Hepatocyte (in vitro differentiated cells): ENCODE measurements at regions not wholly inside any gene's neighbourhood (a gene's known extent, or its start where the extent isn't known, plus 50 kb on each side); places are given as distances from the start of the nearest gene placed in this dataset.
A peak's percentile ranks its signal among the peaks of the same experiment; 100 is the strongest.

Source experiments
- DNase-seq: peaks from one replicate; pipeline ENCODE4 v3.0.0-alpha.2; 2016; ENCODE audit warnings: low spot score
- H2AFZ ChIP-seq: fragments of 200-600 bp; sonication (generic); 2 replicates; pipeline ENCODE4 v1.6.0; 2016; ENCODE audit warnings: antibody characterized with exemption, mild to moderate bottlenecking
- H3K27ac ChIP-seq: fragments of 200-600 bp; sonication (generic); 2 replicates; pipeline ENCODE4 v1.5.1; 2016; ENCODE audit warnings: mild to moderate bottlenecking
- H3K27me3 ChIP-seq: fragments of 200-600 bp; sonication (generic); 2 replicates; pipeline ENCODE4 v1.6.1; 2016
- H3K36me3 ChIP-seq: fragments of 200-600 bp; sonication (generic); replicated peaks from 2 replicates; pipeline ENCODE4 v1.5.1; 2016; ENCODE audit warnings: low read depth; ENCODE audit not compliant: insufficient read depth
- H3K4me1 ChIP-seq: fragments of 200-600 bp; sonication (generic); 2 replicates; pipeline ENCODE4 v1.5.1; 2016; ENCODE audit warnings: mild to moderate bottlenecking, moderate library complexity; ENCODE audit not compliant: insufficient read depth
- H3K4me2 ChIP-seq: fragments of 200-600 bp; sonication (generic); 2 replicates; pipeline ENCODE4 v1.6.0; 2016
- H3K4me3 ChIP-seq: fragments of 200-600 bp; sonication (generic); 2 replicates; pipeline ENCODE4 v1.5.1; 2016; ENCODE audit warnings: mild to moderate bottlenecking
- H3K79me2 ChIP-seq: fragments of 200-600 bp; sonication (generic); 2 replicates; pipeline ENCODE4 v1.6.0; 2017; ENCODE audit warnings: mild to moderate bottlenecking
- H3K9me2 ChIP-seq: fragments of 200-600 bp; sonication (generic); replicated peaks from 2 replicates; pipeline ENCODE4 v1.6.0; 2017; ENCODE audit warnings: mild to moderate bottlenecking; ENCODE audit not compliant: insufficient read depth
- H3K9me3 ChIP-seq: fragments of 200-600 bp; sonication (generic); 2 replicates; pipeline ENCODE4 v1.5.1; 2016; ENCODE audit warnings: low read depth, mild to moderate bottlenecking
- H4K20me1 ChIP-seq: fragments of 200-600 bp; sonication (generic); 2 replicates; pipeline ENCODE4 v1.6.0; 2016; ENCODE audit warnings: mild to moderate bottlenecking; ENCODE audit not compliant: insufficient read depth, poor library complexity, severe bottlenecking
- EZH2 ChIP-seq: fragments of 200-600 bp; sonication (generic); IDR thresholded peaks from 2 replicates; pipeline ENCODE4 v1.6.1; 2016; ENCODE audit warnings: antibody characterized with exemption, mild to moderate bottlenecking, borderline replicate concordance
- EZH2phosphoT487 ChIP-seq: fragments of 200-600 bp; sonication (generic); IDR thresholded peaks from one replicate; pipeline ENCODE4 v1.6.1; 2018; ENCODE audit warnings: antibody characterized with exemption, mild to moderate bottlenecking, low read depth, moderate library complexity; ENCODE audit not compliant: unreplicated experiment, severe bottlenecking
- WGBS: methylation state at CpG from one replicate; pipeline ENCODE4 v1.1.6; 2016; ENCODE audit warnings: low lambda C conversion rate; ENCODE audit errors: missing lambda C conversion rate; 5-methylcytosine and 5-hydroxymethylcytosine counted together
- TF ChIP-seq, protein P1 (sequence below): fragments of 200-600 bp; sonication (generic); IDR thresholded peaks from 2 replicates; pipeline ENCODE4 v1.5.1; 2016; ENCODE audit warnings: antibody characterized with exemption, mild to moderate bottlenecking; ENCODE audit not compliant: poor library complexity

DNA sequence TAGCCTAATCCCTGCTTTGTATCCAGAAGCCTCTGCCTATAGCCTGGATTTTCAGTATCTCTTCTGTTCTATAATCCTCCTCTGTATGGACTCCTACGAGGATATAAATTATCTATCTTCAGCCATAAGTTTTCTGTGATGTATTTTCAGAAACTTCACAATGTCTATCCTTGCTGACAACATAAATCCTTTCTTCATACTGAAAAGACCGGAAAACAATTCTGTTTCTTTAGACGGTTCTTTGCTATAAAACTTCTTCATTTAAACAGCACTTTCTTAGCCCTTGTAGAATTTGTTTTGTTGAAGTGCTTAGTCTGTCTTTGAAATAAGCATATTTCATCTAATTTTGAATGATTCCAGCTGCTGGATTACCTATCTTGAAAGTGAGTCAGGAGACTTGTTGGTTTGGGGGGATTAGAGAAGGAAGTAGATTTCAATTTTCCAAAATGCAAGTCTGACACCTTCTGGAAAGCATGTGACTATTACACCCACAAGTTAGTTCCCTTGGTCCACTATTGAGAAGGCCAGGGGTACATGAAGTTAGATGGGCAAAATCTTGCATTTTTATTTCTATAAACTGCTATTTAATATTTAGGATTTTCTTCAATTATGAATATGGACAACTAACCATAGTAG lies 96.3 kb upstream of the RANBP3L start:
- Histone ChIP-seq H3K36me3 (no peaks in the 10 kb centered on the region), H3K79me2 (no peaks in the 10 kb centered on the region), H3K27me3 (no peaks in the 10 kb centered on the region), H3K9me3 (no peaks in the 10 kb centered on the region), H3K4me3 (no peak overlapping the region), H2AFZ (no peak overlapping the region), H3K4me1 (peaks cover 10% of the 10 kb centered on the region), H4K20me1 (no peaks in the 10 kb centered on the region), H3K4me2 (no peak overlapping the region), H3K9me2 (no peaks in the 10 kb centered on the region), H3K27ac (peak overlapping the region; percentile 0)
- DNase-seq = peak; percentile 45
- TF ChIP-seq, protein P1, sequence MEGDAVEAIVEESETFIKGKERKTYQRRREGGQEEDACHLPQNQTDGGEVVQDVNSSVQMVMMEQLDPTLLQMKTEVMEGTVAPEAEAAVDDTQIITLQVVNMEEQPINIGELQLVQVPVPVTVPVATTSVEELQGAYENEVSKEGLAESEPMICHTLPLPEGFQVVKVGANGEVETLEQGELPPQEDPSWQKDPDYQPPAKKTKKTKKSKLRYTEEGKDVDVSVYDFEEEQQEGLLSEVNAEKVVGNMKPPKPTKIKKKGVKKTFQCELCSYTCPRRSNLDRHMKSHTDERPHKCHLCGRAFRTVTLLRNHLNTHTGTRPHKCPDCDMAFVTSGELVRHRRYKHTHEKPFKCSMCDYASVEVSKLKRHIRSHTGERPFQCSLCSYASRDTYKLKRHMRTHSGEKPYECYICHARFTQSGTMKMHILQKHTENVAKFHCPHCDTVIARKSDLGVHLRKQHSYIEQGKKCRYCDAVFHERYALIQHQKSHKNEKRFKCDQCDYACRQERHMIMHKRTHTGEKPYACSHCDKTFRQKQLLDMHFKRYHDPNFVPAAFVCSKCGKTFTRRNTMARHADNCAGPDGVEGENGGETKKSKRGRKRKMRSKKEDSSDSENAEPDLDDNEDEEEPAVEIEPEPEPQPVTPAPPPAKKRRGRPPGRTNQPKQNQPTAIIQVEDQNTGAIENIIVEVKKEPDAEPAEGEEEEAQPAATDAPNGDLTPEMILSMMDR = peak; percentile 67
- no peak for TF ChIP-seq EZH2phosphoT487
- no peak for TF ChIP-seq EZH2
- 55% methylated on average over 3 of the region's 3 CpGs for WGBS

DNA sequence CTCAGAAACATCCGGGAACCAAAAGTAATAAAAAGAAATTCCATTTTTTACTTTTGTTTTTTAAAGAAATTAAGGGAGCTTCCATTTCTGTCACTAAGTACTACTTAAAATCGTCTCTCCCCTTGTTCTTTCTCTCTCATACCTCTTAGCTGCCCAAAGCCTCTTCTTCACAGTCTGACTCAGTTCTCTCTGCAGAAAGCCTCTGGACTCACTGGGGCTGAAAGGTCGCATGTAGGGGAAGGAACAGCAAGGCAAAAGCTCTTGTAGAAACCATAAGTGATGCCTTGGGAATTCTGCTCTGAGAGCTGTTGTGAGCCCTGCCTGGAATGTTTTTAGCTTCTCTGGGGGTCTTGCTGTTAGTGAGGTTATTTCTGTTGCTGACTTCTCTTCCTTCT lies 100.8 kb upstream of the RANBP3L start:
- no peaks in the 10 kb centered on the region for H3K9me2 ChIP-seq
- no peaks in the 10 kb centered on the region for H3K79me2 ChIP-seq
- no peak overlapping the region for H2AFZ ChIP-seq
- H3K27me3 ChIP-seq = no peaks in the 10 kb centered on the region
- H4K20me1 ChIP-seq = no peaks in the 10 kb centered on the region
- no peaks in the 10 kb centered on the region for H3K9me3 ChIP-seq
- WGBS = 100% methylated on average over 3 of the region's 3 CpGs
- H3K4me3 ChIP-seq = no peak overlapping the region
- no peak overlapping the region for H3K27ac ChIP-seq
- peaks cover 8% of the 10 kb centered on the region for H3K4me1 ChIP-seq
- DNase-seq = no peak
- TF ChIP-seq, protein P1 = no peak
- TF ChIP-seq EZH2phosphoT487 = no peak
- TF ChIP-seq EZH2 = no peak
- H3K36me3 ChIP-seq = no peaks in the 10 kb centered on the region
- H3K4me2 ChIP-seq = no peak overlapping the region

DNA sequence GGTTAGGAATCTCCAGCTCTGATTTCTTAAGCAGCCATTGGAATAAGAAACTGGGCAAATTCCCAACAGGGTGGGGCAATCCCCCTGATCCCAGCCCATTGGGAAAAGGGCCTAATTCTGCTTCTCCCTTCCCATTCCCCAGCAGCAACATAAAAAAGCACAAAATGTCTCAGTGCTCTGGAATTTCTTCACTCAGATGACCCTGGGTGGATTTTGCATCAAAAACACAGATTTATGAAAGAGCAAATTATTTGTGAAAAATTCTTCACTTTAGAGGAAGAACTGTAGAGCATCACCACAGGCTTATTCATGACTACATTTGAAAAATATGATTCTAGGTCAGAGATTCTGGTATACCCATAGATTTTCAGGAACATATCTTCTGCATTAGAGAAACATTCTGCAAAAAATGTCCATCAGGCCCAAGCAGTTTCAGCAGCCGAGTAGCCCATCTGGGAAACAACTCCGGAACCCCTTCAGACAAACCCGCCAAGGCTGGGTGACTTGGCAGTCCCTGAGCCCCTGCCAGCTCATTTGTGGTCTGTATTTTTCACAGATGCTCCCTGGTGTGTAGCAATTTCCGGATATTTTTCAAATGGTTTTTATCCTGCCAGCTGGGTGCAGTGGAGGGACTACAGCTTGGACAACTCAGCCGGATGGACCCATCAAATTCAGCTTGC lies 102.1 kb upstream of the RANBP3L start:
- H3K79me2 ChIP-seq = no peaks in the 10 kb centered on the region
- no peak overlapping the region for H2AFZ ChIP-seq
- H4K20me1 ChIP-seq = no peaks in the 10 kb centered on the region
- no peaks in the 10 kb centered on the region for H3K27me3 ChIP-seq
- no peaks in the 10 kb centered on the region for H3K36me3 ChIP-seq
- H3K4me3 ChIP-seq = no peak overlapping the region
- H3K9me2 ChIP-seq = no peaks in the 10 kb centered on the region
- no peaks in the 10 kb centered on the region for H3K9me3 ChIP-seq
- H3K4me1 ChIP-seq = peaks cover 8% of the 10 kb centered on the region
- no peak overlapping the region for H3K4me2 ChIP-seq
- 91% methylated on average over 5 of the region's 5 CpGs for WGBS
- no peak for DNase-seq
- H3K27ac ChIP-seq = no peak overlapping the region
- TF ChIP-seq EZH2phosphoT487 = no peak
- TF ChIP-seq, protein P1 = no peak
- no peak for TF ChIP-seq EZH2
